WTC11 (cell line): ENCODE measurements at regions not wholly inside any gene's neighbourhood (a gene's known extent, or its start where the extent isn't known, plus 50 kb on each side); places are given as distances from the start of the nearest gene placed in this dataset.

Experiments used
- ATF2 ChIP-seq: sonication (generic); formaldehyde crosslinking; IDR thresholded peaks from 2 replicates; pipeline ENCODE4 v1.8.1; 2022; ENCODE audit warnings: low read depth, missing genetic modification reagents, borderline replicate concordance
- CREB1 ChIP-seq: sonication (generic); formaldehyde crosslinking; IDR thresholded peaks from 2 replicates; pipeline ENCODE4 v1.8.0; 2023; ENCODE audit warnings: mild to moderate bottlenecking, missing genetic modification reagents
- CTCF ChIP-seq: fragments of 200-600 bp; IDR thresholded peaks from 2 replicates; pipeline ENCODE4 v1.8.0; 2022; ENCODE audit warnings: antibody characterized with exemption
- E2F4 ChIP-seq: sonication (generic); formaldehyde crosslinking; IDR thresholded peaks from 2 replicates; pipeline ENCODE4 v1.8.1; 2022; ENCODE audit warnings: low read depth, mild to moderate bottlenecking, moderate library complexity, missing genetic modification reagents, borderline replicate concordance
- FOXK1 ChIP-seq: sonication (generic); formaldehyde crosslinking; IDR thresholded peaks from 2 replicates; pipeline ENCODE4 v1.8.0; 2022; ENCODE audit warnings: mild to moderate bottlenecking, moderate library complexity, missing genetic modification reagents
- JAZF1 ChIP-seq: fragments of 250-450 bp; sonication (Bioruptor Pico); IDR thresholded peaks from 2 replicates; pipeline ENCODE4 v1.9.0; 2021; ENCODE audit warnings: moderate library complexity, mild to moderate bottlenecking, inconsistent platforms
- NR2C2 ChIP-seq: sonication (generic); formaldehyde crosslinking; IDR thresholded peaks from 2 replicates; pipeline ENCODE4 v1.8.0; 2022; ENCODE audit warnings: mild to moderate bottlenecking, missing genetic modification reagents
- STAT6 ChIP-seq: sonication (generic); formaldehyde crosslinking; conservative IDR thresholded peaks from 2 replicates; pipeline ENCODE4 v1.8.1; 2023; ENCODE audit warnings: mild to moderate bottlenecking, low read depth, missing genetic modification reagents, moderate library complexity
- TEAD4 ChIP-seq: sonication (generic); formaldehyde crosslinking; IDR thresholded peaks from 2 replicates; pipeline ENCODE4 v1.8.0; 2022; ENCODE audit warnings: mild to moderate bottlenecking, missing genetic modification reagents
- USF2 ChIP-seq: sonication (generic); formaldehyde crosslinking; IDR thresholded peaks from 2 replicates; pipeline ENCODE4 v1.8.1; 2023; ENCODE audit warnings: mild to moderate bottlenecking, missing genetic modification reagents, moderate library complexity
- ZNF138 ChIP-seq: sonication (generic); formaldehyde crosslinking; conservative IDR thresholded peaks from 2 replicates; pipeline ENCODE4 v1.8.1; 2022; ENCODE audit warnings: mild to moderate bottlenecking, moderate library complexity, missing genetic modification reagents
- TF ChIP-seq, protein P1 (sequence below): sonication (generic); formaldehyde crosslinking; IDR thresholded peaks from 2 replicates; pipeline ENCODE4 v1.8.1; 2022; ENCODE audit warnings: mild to moderate bottlenecking, moderate library complexity, missing genetic modification reagents
- TF ChIP-seq, protein P2 (sequence below): sonication (generic); formaldehyde crosslinking; IDR thresholded peaks from 2 replicates; pipeline ENCODE4 v1.8.0; 2022; ENCODE audit warnings: mild to moderate bottlenecking, missing genetic modification reagents

GRCh38 chr18:40055262-40055661, 1899.8 kb upstream of the PIK3C3 start:
- TF ChIP-seq FOXK1 (CRISPR knock-in tag), result no peak
- no peak for TF ChIP-seq CTCF
- no peak for TF ChIP-seq ATF2 (CRISPR knock-in tag)
- TF ChIP-seq, protein P1, sequence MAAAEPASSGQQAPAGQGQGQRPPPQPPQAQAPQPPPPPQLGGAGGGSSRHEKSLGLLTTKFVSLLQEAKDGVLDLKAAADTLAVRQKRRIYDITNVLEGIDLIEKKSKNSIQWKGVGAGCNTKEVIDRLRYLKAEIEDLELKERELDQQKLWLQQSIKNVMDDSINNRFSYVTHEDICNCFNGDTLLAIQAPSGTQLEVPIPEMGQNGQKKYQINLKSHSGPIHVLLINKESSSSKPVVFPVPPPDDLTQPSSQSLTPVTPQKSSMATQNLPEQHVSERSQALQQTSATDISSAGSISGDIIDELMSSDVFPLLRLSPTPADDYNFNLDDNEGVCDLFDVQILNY (CRISPR knock-in tag), result no peak
- TF ChIP-seq CREB1, result no peak
- no peak for TF ChIP-seq STAT6
- TF ChIP-seq E2F4 (CRISPR knock-in tag), result no peak
- TF ChIP-seq USF2, result no peak
- no peak for TF ChIP-seq ZNF138 (CRISPR knock-in tag)
- TF ChIP-seq, protein P2, sequence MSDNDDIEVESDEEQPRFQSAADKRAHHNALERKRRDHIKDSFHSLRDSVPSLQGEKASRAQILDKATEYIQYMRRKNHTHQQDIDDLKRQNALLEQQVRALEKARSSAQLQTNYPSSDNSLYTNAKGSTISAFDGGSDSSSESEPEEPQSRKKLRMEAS (CRISPR knock-in tag), result no peak
- TF ChIP-seq NR2C2, result no peak
- no peak for TF ChIP-seq TEAD4 (CRISPR knock-in tag)
- no peak for TF ChIP-seq JAZF1 (CRISPR knock-in tag)
